NT2/D1 (cell line): ENCODE measurements at regions not wholly inside any gene's neighbourhood (a gene's known extent, or its start where the extent isn't known, plus 50 kb on each side); places are given as distances from the start of the nearest gene placed in this dataset.

Experiments
- DNase-seq: peaks from one replicate; pipeline ENCODE4 v3.0.0-alpha.2; 2011; ENCODE audit warnings: low read depth, low spot score
- H3K27me3 ChIP-seq: 2 replicates; pipeline ENCODE4 v1.6.0; 2011; ENCODE audit warnings: mild to moderate bottlenecking; ENCODE audit not compliant: insufficient read length, insufficient read depth
- H3K36me3 ChIP-seq: 2 replicates; pipeline ENCODE4 v1.6.1; 2011; ENCODE audit warnings: mild to moderate bottlenecking, low read length, mixed read lengths; ENCODE audit not compliant: insufficient read depth, insufficient read length
- H3K4me1 ChIP-seq: 2 replicates; pipeline ENCODE4 v1.5.1; 2011; ENCODE audit not compliant: insufficient read depth, insufficient read length
- H3K4me3 ChIP-seq: 2 replicates; pipeline ENCODE4 v1.5.1; 2011; ENCODE audit warnings: low read depth; ENCODE audit not compliant: insufficient read length
- H3K9ac ChIP-seq: 2 replicates; pipeline ENCODE4 v1.6.0; 2011; ENCODE audit warnings: low read depth; ENCODE audit not compliant: insufficient read length
- H3K9me3 ChIP-seq: 2 replicates; pipeline ENCODE4 v1.5.1; 2011; ENCODE audit warnings: mild to moderate bottlenecking, low read length; ENCODE audit not compliant: insufficient read depth
- SUZ12 ChIP-seq: IDR thresholded peaks from 2 replicates; pipeline ENCODE4 v1.6.1; 2011; ENCODE audit not compliant: insufficient read length, insufficient read depth; ENCODE audit errors: extremely low read depth
- YY1 ChIP-seq: IDR thresholded peaks from 2 replicates; pipeline ENCODE4 v1.6.1; 2011; ENCODE audit not compliant: insufficient read length, insufficient read depth
- ZNF274 ChIP-seq: IDR thresholded peaks from 2 replicates; pipeline ENCODE4 v1.6.1; 2011; ENCODE audit warnings: mild to moderate bottlenecking, low read depth, low read length

DNA sequence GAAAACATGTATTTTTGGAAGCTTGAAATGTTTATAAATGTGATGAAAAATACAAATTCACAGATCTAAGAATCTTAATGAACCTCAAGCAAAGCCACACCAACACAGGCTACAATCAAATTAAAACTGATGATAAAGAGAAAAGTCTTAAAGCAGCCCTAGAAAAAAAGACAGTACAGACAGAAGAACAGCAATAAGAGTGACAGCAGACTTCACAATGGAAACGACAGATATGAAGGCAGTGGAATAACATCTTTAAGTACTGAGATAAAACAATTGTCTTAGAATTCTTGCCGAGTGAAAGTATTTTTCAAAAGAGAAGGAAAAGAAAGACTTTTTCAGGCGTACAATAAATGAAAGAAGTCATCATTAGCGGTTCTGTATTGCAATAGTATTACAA lies 423.6 kb upstream of the LCORL start:
- H3K9me3 ChIP-seq = peaks cover 9% of the 10 kb centered on the region
- no peaks in the 10 kb centered on the region for H3K27me3 ChIP-seq
- H3K9ac ChIP-seq = no peak overlapping the region
- H3K4me1 ChIP-seq = no peaks in the 10 kb centered on the region
- no peaks in the 10 kb centered on the region for H3K36me3 ChIP-seq
- TF ChIP-seq ZNF274 (no peak), SUZ12 (no peak), YY1 (no peak)
- no peak overlapping the region for H3K4me3 ChIP-seq
- no peak for DNase-seq

DNA sequence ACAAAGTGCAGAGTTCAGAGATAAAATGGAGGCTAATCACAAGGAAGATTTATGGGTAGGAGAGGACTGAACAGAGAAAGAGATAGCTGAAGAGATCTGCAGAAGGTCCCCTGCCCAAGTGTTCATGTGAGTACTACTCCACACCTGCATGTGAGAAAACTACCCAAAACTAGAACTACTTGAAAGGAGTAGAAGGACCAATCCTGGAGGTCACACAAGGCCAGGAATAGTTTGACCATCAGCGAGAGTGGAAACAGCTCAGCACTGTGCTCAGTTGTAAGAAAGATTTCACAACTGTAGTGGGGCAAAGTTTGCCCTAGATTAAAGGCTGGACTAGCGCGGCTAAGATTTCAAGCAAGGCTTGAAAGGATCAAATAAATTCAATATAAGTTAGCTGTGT lies 422.7 kb upstream of the LCORL start:
- Histone ChIP-seq H3K4me3 (no peak overlapping the region), H3K9me3 (peaks cover 9% of the 10 kb centered on the region), H3K27me3 (no peaks in the 10 kb centered on the region), H3K4me1 (no peaks in the 10 kb centered on the region), H3K36me3 (no peaks in the 10 kb centered on the region), H3K9ac (no peak overlapping the region)
- no peak for DNase-seq
- TF ChIP-seq YY1 (no peak), ZNF274 (no peak), SUZ12 (no peak)

DNA sequence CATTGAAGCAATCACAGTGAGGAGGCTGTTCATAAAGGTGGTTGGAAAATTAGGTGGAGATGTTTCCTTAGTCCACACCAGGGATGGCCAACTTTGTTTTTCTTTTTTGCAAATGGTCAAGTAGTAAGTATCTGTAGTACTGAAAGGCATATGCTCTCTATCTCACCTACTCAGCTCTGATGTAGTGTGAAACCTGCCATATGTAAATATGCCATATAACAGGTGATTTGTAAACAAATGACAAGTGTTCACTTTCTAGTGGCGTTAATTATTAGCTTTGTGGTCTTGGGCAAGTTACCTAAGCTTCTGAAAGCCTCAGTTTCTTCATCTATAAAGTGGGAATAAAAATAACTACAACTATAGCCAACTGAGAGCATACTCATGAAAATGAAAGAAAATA lies 421.4 kb upstream of the LCORL start:
- Histone ChIP-seq H3K36me3 (no peaks in the 10 kb centered on the region), H3K4me1 (no peaks in the 10 kb centered on the region), H3K4me3 (no peak overlapping the region), H3K27me3 (no peaks in the 10 kb centered on the region), H3K9me3 (peaks cover 9% of the 10 kb centered on the region), H3K9ac (no peak overlapping the region)
- DNase-seq = no peak
- TF ChIP-seq SUZ12 (no peak), YY1 (no peak), ZNF274 (no peak)

DNA sequence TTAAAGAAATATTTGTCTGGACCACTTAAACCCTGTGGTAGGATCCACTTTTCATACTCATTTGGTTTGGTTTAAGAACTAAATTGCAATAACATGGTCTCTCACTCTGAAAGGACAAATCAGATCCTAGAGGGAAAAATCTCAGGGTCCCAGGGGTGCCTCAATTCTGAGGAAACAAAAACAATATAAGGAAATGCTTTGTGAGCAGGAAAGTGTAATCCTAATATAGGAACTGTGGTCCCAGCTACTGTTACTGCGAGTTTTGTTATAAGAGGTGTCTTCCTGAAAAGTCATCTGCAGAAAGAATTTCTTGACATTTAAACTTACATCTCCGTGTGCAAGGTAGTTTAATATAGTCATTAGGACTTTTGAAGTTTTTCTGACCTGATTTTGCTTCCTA lies 420.1 kb upstream of the LCORL start:
- no peak overlapping the region for H3K4me3 ChIP-seq
- H3K9ac ChIP-seq = no peak overlapping the region
- H3K9me3 ChIP-seq = peaks cover 9% of the 10 kb centered on the region
- no peaks in the 10 kb centered on the region for H3K4me1 ChIP-seq
- H3K27me3 ChIP-seq = no peaks in the 10 kb centered on the region
- DNase-seq = no peak
- TF ChIP-seq SUZ12 (no peak), ZNF274 (no peak), YY1 (no peak)
- no peaks in the 10 kb centered on the region for H3K36me3 ChIP-seq

DNA sequence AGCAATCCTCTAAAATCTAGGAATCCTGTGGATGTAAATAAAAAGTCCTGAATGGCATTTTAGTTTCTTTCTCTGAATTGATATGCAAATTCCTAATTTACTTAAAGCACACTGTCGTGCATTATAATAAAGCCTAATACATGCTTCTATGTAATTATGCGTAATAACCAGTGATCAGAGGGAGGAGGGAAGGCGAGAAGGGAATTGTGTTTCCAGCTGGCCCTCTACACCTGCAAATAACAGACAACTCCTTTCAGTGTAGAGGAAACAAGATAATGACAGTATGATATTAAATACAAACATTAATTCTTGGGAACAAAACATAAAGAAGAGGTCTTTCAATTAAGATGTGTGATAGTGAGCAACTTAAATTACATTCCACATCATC lies 419.6 kb upstream of the LCORL start:
- TF ChIP-seq YY1 (no peak), ZNF274 (no peak), SUZ12 (no peak)
- Histone ChIP-seq H3K27me3 (no peaks in the 10 kb centered on the region), H3K36me3 (no peaks in the 10 kb centered on the region), H3K9ac (no peak overlapping the region), H3K4me1 (no peaks in the 10 kb centered on the region), H3K9me3 (peaks cover 9% of the 10 kb centered on the region), H3K4me3 (no peak overlapping the region)
- DNase-seq = no peak

DNA sequence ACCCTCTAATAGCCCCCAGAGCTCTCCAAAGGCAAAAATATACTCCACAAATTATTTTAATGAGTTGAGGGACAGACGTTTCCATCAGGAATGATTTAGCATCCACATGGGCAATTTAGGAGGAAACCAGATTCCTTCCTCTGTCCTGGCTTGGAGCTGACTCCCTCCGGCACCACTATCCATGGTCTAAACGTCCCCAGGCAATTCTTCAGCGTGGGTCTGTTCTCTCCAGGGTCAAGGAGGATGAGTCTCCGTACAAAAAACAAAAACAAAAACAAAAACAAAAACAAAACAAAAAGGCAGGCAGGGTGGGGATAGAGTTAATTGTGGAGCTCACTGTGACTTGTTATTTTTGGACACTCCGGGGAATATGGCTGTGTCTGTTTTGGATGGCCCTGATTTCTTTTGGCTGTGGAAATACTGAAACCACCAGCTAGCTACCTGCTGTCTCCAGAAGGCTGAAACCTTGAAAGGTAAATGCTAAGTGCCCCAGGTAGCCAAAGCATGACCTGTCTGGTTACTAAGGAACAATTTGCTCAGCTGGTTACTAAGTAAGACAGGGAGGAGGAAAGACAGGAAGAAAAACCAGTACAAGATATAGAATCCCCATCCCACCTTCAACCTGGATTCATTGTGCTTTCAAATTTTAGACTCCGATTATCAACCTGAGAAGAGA lies 419.1 kb upstream of the LCORL start:
- TF ChIP-seq SUZ12 = no peak
- no peak for TF ChIP-seq YY1
- TF ChIP-seq ZNF274 = no peak
- H3K4me3 ChIP-seq = no peak overlapping the region
- no peak for DNase-seq
- H3K4me1 ChIP-seq = no peaks in the 10 kb centered on the region
- H3K9me3 ChIP-seq = peaks cover 9% of the 10 kb centered on the region
- H3K27me3 ChIP-seq = no peaks in the 10 kb centered on the region
- H3K9ac ChIP-seq = no peak overlapping the region
- no peaks in the 10 kb centered on the region for H3K36me3 ChIP-seq

DNA sequence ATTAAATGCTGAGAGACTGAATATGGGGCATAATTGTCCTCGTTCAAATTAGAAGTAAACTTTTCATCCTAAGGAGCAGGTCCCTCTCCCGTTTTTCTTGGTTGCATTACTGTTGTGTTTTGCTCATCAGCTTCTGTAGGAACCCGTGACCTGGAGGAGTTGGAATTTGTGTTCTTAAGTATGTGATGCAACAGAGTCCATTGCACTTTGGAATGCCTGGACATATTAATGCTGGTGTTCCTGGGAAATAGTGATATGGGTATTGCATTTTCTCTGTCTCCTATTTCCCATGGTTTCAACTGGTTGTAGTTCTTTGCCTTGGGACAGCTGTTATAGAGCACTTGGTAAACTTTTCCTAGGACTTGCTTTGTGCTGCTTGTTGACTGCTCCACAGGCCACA lies 417.8 kb upstream of the LCORL start:
- TF ChIP-seq YY1 = no peak
- TF ChIP-seq ZNF274 = no peak
- Histone ChIP-seq H3K27me3 (no peaks in the 10 kb centered on the region), H3K9me3 (no peaks in the 10 kb centered on the region), H3K9ac (no peak overlapping the region), H3K4me3 (no peak overlapping the region), H3K36me3 (no peaks in the 10 kb centered on the region), H3K4me1 (no peaks in the 10 kb centered on the region)
- DNase-seq = no peak

DNA sequence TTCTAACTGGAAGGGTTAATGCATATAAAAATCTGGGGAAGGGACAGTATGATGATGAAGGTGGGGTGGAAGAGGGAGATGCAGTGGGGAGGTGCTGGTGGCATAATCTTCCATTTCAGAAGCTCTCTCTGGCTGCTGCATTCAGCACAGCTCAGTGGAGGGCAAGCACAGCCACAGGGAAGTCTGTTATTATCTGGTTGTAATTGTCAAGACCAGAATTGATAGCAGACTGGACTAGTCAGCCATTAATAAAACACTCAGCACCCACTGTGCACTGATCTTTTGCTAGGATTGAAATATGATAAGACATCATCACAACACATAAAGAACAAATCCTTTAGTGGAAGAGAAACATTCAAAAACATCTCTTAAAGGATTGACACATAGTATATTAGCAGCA lies 414.2 kb upstream of the LCORL start:
- DNase-seq = no peak
- no peaks in the 10 kb centered on the region for H3K4me1 ChIP-seq
- no peaks in the 10 kb centered on the region for H3K36me3 ChIP-seq

More for the DNA sequence above, 414.2 kb upstream of the LCORL start:
- Histone ChIP-seq H3K4me3 (no peak overlapping the region), H3K9me3 (no peaks in the 10 kb centered on the region), H3K9ac (no peak overlapping the region), H3K27me3 (no peaks in the 10 kb centered on the region)
- TF ChIP-seq YY1 (no peak), SUZ12 (no peak), ZNF274 (no peak)
